Panc1 (cell line): ENCODE measurements at regions not wholly inside any gene's neighbourhood (a gene's known extent, or its start where the extent isn't known, plus 50 kb on each side); places are given as distances from the start of the nearest gene placed in this dataset.

Source experiments
- POLR2AphosphoS5 ChIP-seq: IDR thresholded peaks from 2 replicates; pipeline ENCODE4 v1.6.1; 2012; ENCODE audit warnings: mild to moderate bottlenecking, low read depth, low read length, moderate library complexity
- TF ChIP-seq, protein P1 (sequence below): fragments of 450-650 bp; IDR thresholded peaks from 2 replicates; pipeline ENCODE4 v1.5.1; 2017; ENCODE audit warnings: mild to moderate bottlenecking

DNA sequence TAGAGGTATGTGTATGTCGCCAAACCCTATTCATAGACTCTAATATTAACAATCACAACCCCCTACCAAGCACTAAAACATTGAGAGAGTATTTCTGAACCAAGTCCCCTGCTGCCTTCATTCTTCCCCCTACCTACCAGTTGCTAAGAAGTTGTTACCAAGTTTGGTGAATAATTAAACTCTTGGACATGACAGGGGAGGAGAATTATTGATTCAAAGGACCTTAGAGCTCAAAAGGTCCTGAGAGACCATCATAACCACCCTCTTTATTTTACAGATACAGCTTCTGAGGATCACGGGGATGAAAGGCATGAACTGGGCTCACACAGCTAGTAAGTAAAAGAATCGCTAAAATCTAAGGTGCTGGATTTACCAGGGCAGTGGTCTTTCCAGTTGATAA is 204.1 kb downstream of the PIK3C3 start:
- TF ChIP-seq, protein P1, sequence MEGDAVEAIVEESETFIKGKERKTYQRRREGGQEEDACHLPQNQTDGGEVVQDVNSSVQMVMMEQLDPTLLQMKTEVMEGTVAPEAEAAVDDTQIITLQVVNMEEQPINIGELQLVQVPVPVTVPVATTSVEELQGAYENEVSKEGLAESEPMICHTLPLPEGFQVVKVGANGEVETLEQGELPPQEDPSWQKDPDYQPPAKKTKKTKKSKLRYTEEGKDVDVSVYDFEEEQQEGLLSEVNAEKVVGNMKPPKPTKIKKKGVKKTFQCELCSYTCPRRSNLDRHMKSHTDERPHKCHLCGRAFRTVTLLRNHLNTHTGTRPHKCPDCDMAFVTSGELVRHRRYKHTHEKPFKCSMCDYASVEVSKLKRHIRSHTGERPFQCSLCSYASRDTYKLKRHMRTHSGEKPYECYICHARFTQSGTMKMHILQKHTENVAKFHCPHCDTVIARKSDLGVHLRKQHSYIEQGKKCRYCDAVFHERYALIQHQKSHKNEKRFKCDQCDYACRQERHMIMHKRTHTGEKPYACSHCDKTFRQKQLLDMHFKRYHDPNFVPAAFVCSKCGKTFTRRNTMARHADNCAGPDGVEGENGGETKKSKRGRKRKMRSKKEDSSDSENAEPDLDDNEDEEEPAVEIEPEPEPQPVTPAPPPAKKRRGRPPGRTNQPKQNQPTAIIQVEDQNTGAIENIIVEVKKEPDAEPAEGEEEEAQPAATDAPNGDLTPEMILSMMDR: no peak
- TF ChIP-seq POLR2AphosphoS5: no peak
